ENCODE measurements at regions not wholly inside any gene's neighbourhood (a gene's known extent, or its start where the extent isn't known, plus 50 kb on each side); places are given as distances from the start of the nearest gene placed in this dataset.

DNA sequence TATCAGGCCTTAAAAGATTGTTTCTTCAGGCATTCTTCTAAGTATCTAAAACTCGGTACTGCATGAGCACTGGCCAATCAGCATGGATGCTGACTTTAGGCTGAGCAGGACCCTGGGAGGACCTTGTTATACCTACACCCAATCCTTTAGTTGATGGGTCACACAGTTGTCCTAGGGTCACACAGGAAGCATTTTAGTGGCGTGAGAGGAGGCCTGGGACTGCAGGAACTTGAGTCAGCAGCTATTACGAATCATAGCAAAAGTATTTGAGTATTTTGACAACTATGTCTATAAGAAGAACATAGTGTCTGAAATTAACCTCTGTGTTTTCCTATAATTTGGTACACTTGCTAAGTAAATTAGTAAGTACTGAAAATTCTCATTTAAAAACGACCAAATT, 741.4 kb downstream of the HACE1 start:
- TF ChIP-seq, protein P1, sequence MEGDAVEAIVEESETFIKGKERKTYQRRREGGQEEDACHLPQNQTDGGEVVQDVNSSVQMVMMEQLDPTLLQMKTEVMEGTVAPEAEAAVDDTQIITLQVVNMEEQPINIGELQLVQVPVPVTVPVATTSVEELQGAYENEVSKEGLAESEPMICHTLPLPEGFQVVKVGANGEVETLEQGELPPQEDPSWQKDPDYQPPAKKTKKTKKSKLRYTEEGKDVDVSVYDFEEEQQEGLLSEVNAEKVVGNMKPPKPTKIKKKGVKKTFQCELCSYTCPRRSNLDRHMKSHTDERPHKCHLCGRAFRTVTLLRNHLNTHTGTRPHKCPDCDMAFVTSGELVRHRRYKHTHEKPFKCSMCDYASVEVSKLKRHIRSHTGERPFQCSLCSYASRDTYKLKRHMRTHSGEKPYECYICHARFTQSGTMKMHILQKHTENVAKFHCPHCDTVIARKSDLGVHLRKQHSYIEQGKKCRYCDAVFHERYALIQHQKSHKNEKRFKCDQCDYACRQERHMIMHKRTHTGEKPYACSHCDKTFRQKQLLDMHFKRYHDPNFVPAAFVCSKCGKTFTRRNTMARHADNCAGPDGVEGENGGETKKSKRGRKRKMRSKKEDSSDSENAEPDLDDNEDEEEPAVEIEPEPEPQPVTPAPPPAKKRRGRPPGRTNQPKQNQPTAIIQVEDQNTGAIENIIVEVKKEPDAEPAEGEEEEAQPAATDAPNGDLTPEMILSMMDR (IDR thresholded peaks at IDR 0.05; ENCODE audit: low read depth, low read length) = no peak
- TF ChIP-seq EZH2phosphoT487 (IDR thresholded peaks at IDR 0.05; ENCODE audit: low read depth) = no peak
